ENCODE measurements at regions not wholly inside any gene's neighbourhood (a gene's known extent, or its start where the extent isn't known, plus 50 kb on each side); places are given as distances from the start of the nearest gene placed in this dataset.

GRCh38 chr2:2668681-2669265, 337.7 kb upstream of the MYT1L start:
- ATAC-seq, result no peak

GRCh38 chr2:2667690-2668089, 336.6 kb upstream of the MYT1L start:
- in situ Hi-C loops (cut with MboI), result no loop called here
- TF ChIP-seq, protein P1, sequence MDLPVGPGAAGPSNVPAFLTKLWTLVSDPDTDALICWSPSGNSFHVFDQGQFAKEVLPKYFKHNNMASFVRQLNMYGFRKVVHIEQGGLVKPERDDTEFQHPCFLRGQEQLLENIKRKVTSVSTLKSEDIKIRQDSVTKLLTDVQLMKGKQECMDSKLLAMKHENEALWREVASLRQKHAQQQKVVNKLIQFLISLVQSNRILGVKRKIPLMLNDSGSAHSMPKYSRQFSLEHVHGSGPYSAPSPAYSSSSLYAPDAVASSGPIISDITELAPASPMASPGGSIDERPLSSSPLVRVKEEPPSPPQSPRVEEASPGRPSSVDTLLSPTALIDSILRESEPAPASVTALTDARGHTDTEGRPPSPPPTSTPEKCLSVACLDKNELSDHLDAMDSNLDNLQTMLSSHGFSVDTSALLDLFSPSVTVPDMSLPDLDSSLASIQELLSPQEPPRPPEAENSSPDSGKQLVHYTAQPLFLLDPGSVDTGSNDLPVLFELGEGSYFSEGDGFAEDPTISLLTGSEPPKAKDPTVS (IDR thresholded peaks at IDR 0.05; ENCODE audit: low read depth, low read length), result no peak
- TF ChIP-seq ZBTB4 (CRISPR knock-in tag; IDR thresholded peaks at IDR 0.05), result no peak
- TF ChIP-seq, protein P2, sequence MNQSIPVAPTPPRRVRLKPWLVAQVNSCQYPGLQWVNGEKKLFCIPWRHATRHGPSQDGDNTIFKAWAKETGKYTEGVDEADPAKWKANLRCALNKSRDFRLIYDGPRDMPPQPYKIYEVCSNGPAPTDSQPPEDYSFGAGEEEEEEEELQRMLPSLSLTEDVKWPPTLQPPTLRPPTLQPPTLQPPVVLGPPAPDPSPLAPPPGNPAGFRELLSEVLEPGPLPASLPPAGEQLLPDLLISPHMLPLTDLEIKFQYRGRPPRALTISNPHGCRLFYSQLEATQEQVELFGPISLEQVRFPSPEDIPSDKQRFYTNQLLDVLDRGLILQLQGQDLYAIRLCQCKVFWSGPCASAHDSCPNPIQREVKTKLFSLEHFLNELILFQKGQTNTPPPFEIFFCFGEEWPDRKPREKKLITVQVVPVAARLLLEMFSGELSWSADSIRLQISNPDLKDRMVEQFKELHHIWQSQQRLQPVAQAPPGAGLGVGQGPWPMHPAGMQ (IDR thresholded peaks at IDR 0.05; ENCODE audit: borderline replicate concordance), result no peak
- TF ChIP-seq JUND (IDR thresholded peaks at IDR 0.05; ENCODE audit: low read depth, low read length), result no peak

More at GRCh38 chr2:2668681-2669265, 337.7 kb upstream of the MYT1L start:
- Histone ChIP-seq H3K27me3 (replicated peaks in 1 of 2; ENCODE audit: control insufficient read depth in 2 of 2, insufficient read depth in 2 of 2, low read length in 1 of 2) (no peaks in the 10 kb centered on the region; a peak in 1 of 4 replicates), H3K4me3 (no peak overlapping the region), H3K36me3 (ENCODE audit: control insufficient read depth in 2 of 2, insufficient read depth in 2 of 2, low read length in 1 of 2) (no peaks in the 10 kb centered on the region), H3K9ac (ENCODE audit: control insufficient read depth, insufficient read depth, low read length) (no peak overlapping the region), H3K4me1 (ENCODE audit: control insufficient read depth, insufficient read depth, low read length) (no peaks in the 10 kb centered on the region), H3K27ac (ENCODE audit: control insufficient read depth, insufficient read depth) (no peak overlapping the region), H2AFZ (ENCODE audit: control insufficient read depth, low read depth, low read length) (no peak overlapping the region), H4K20me1 (ENCODE audit: control insufficient read depth, insufficient read depth) (no peaks in the 10 kb centered on the region), H3K4me2 (ENCODE audit: control insufficient read depth, insufficient read depth) (no peak overlapping the region), H3K79me2 (ENCODE audit: control insufficient read depth, insufficient read depth, low read length) (no peaks in the 10 kb centered on the region), H3K9me3 (replicated peaks; ENCODE audit: control insufficient read depth, insufficient read depth, low read length) (no peaks in the 10 kb centered on the region)
- TF ChIP-seq ZBTB33 (IDR thresholded peaks at IDR 0.05), result no peak
- DNase-seq (ENCODE audit: low read depth, low spot score) (no peak), FAIRE-seq (no peak)
- SMC1A ChIA-PET (ENCODE audit: uncharacterized antibody, unreplicated experiment), result no interaction called here
- RAD21 ChIA-PET (ENCODE audit: unreplicated experiment), result no interaction called here
- in situ Hi-C loops (cut with MboI) (no loop called here), intact Hi-C loops (cut with micrococcal nuclease; ENCODE audit: unreplicated experiment) (no loop called here)
- CTCF ChIA-PET, result interaction anchor here (0.6 kb wide), 2 partner anchors 69 to 1662 kb away, joined by 3 read pairs; no protein-coding TSS in a partner anchor
- POLR2A ChIA-PET, result interaction anchor here (0.6 kb wide), 1 partner anchor 104 kb away, joined by 6 read pairs; no protein-coding TSS in a partner anchor
- no TSS peak for BruUV-seq (replicated peaks)
- WGBS (ENCODE audit: insufficient coverage, insufficient replicate concordance, low lambda C conversion rate, missing lambda C conversion rate), result 61% methylated on average over 21 of the region's 21 CpGs

More at GRCh38 chr2:2667690-2668089, 336.6 kb upstream of the MYT1L start:
- ChIA-PET POLR2A (no interaction called here), CTCF (no interaction called here), SMC1A (ENCODE audit: uncharacterized antibody, unreplicated experiment) (no interaction called here), RAD21 (ENCODE audit: unreplicated experiment) (no interaction called here)
- Histone ChIP-seq H3K4me1 (ENCODE audit: control insufficient read depth, insufficient read depth, low read length) (no peaks in the 10 kb centered on the region), H4K20me1 (ENCODE audit: control insufficient read depth, insufficient read depth) (no peaks in the 10 kb centered on the region), H3K27me3 (replicated peaks in 1 of 2; ENCODE audit: control insufficient read depth in 2 of 2, insufficient read depth in 2 of 2, low read length in 1 of 2) (no peaks in the 10 kb centered on the region; a peak in 1 of 4 replicates), H3K36me3 (ENCODE audit: control insufficient read depth in 2 of 2, insufficient read depth in 2 of 2, low read length in 1 of 2) (no peaks in the 10 kb centered on the region), H3K9me3 (replicated peaks; ENCODE audit: control insufficient read depth, insufficient read depth, low read length) (no peaks in the 10 kb centered on the region), H2AFZ (ENCODE audit: control insufficient read depth, low read depth, low read length) (no peak overlapping the region), H3K27ac (ENCODE audit: control insufficient read depth, insufficient read depth) (no peak overlapping the region), H3K9ac (ENCODE audit: control insufficient read depth, insufficient read depth, low read length) (no peak overlapping the region), H3K4me2 (ENCODE audit: control insufficient read depth, insufficient read depth) (no peak overlapping the region), H3K4me3 (no peak overlapping the region), H3K79me2 (ENCODE audit: control insufficient read depth, insufficient read depth, low read length) (no peaks in the 10 kb centered on the region)
- BruUV-seq (replicated peaks), result no TSS peak
- 25% methylated on average over 4 of the region's 4 CpGs for WGBS (ENCODE audit: insufficient coverage, insufficient replicate concordance, low lambda C conversion rate, missing lambda C conversion rate)
- ATAC-seq (no peak), FAIRE-seq (no peak), DNase-seq (ENCODE audit: low read depth, low spot score) (no peak)
- intact Hi-C loops (cut with micrococcal nuclease; ENCODE audit: unreplicated experiment), result no loop called here

All from GM12878 (cell line).